ENCODE measurements at regions not wholly inside any gene's neighbourhood (a gene's known extent, or its start where the extent isn't known, plus 50 kb on each side); places are given as distances from the start of the nearest gene placed in this dataset.

GRCh38 chr2:191516260-191516659 is 161.7 kb upstream of the NABP1 start:
- no peak for DNase-seq

GRCh38 chr2:191521608-191522208 is 156.2 kb upstream of the NABP1 start:
- DNase-seq, result no peak

- DNase-seq, result no peak
Observed at GRCh38 chr2:191522478-191523120, 155.3 kb upstream of the NABP1 start.

- no peak for DNase-seq
Observed at GRCh38 chr2:191526091-191526490, 151.8 kb upstream of the NABP1 start.

- DNase-seq, result no peak
Observed at GRCh38 chr2:191526536-191526935, 151.4 kb upstream of the NABP1 start.

- no peak for DNase-seq
Observed at GRCh38 chr2:191526953-191527556, 150.9 kb upstream of the NABP1 start.

- DNase-seq, result no peak
Observed at GRCh38 chr2:191530618-191531017, 147.3 kb upstream of the NABP1 start.

GRCh38 chr2:191533693-191534180 is 144.2 kb upstream of the NABP1 start:
- DNase-seq, result no peak

- no peak for DNase-seq
Observed at GRCh38 chr2:191537921-191538320, 140.0 kb upstream of the NABP1 start.

- DNase-seq, result no peak
Observed at GRCh38 chr2:191538334-191538903, 139.5 kb upstream of the NABP1 start.

GRCh38 chr2:191539068-191539467 is 138.9 kb upstream of the NABP1 start:
- DNase-seq, result peak; percentile 60

- no peak for DNase-seq
Observed at GRCh38 chr2:191540681-191541080, 137.3 kb upstream of the NABP1 start.

- DNase-seq, result no peak
Observed at GRCh38 chr2:191543708-191544107, 134.2 kb upstream of the NABP1 start.

GRCh38 chr2:191544461-191545062 is 133.4 kb upstream of the NABP1 start:
- DNase-seq, result no peak

- no peak for DNase-seq
Observed at GRCh38 chr2:191545361-191545760, 132.6 kb upstream of the NABP1 start.

GRCh38 chr2:191552066-191552465 is 125.9 kb upstream of the NABP1 start:
- DNase-seq, result no peak

GRCh38 chr2:191554240-191554639 is 123.7 kb upstream of the NABP1 start:
- DNase-seq, result no peak

- peak; percentile 89 for DNase-seq
Observed at GRCh38 chr2:191555092-191555742, 122.7 kb upstream of the NABP1 start.

GRCh38 chr2:191556463-191556862 is 121.5 kb upstream of the NABP1 start:
- DNase-seq, result no peak

GRCh38 chr2:191557841-191558240 is 120.1 kb upstream of the NABP1 start:
- no peak for DNase-seq

GRCh38 chr2:191559569-191559968 is 118.4 kb upstream of the NABP1 start:
- no peak for DNase-seq

- DNase-seq, result no peak
Observed at GRCh38 chr2:191560411-191560980, 117.4 kb upstream of the NABP1 start.

GRCh38 chr2:191565120-191565519 is 112.8 kb upstream of the NABP1 start:
- no peak for DNase-seq

Data from stimulated activated CD4-positive, alpha-beta T cell treated with anti-CD3 and anti-CD28 coated beads, Interleukin-15, amount 100 ng/mL, for 24 hours (primary cell).